Breast epithelium (tissue), 3 donors: ENCODE measurements at regions not wholly inside any gene's neighbourhood (a gene's known extent, or its start where the extent isn't known, plus 50 kb on each side); places are given as distances from the start of the nearest gene placed in this dataset.

Experiments
- POLR2A ChIP-seq: fragments of 450-650 bp; IDR thresholded peaks from one replicate; pipeline ENCODE4 v1.6.1; 2016; ENCODE audit warnings: antibody characterized with exemption, mild to moderate bottlenecking, moderate library complexity
- POLR2AphosphoS5 ChIP-seq, 3 donors: sonication (generic); formaldehyde crosslinking; IDR thresholded peaks; one replicate each; pipeline ENCODE4 v1.6.1; 2017; ENCODE audit warnings: antibody characterized with exemption in 3 of 3
- TF ChIP-seq, protein P1 (sequence below), 3 donors: fragments of 450-650 bp; IDR thresholded peaks; one replicate each; pipeline ENCODE4 v1.5.1; 2016 to 2017; ENCODE audit warnings: antibody characterized with exemption in 3 of 3, mild to moderate bottlenecking in 3 of 3, moderate library complexity in 3 of 3

- TF ChIP-seq, protein P1, sequence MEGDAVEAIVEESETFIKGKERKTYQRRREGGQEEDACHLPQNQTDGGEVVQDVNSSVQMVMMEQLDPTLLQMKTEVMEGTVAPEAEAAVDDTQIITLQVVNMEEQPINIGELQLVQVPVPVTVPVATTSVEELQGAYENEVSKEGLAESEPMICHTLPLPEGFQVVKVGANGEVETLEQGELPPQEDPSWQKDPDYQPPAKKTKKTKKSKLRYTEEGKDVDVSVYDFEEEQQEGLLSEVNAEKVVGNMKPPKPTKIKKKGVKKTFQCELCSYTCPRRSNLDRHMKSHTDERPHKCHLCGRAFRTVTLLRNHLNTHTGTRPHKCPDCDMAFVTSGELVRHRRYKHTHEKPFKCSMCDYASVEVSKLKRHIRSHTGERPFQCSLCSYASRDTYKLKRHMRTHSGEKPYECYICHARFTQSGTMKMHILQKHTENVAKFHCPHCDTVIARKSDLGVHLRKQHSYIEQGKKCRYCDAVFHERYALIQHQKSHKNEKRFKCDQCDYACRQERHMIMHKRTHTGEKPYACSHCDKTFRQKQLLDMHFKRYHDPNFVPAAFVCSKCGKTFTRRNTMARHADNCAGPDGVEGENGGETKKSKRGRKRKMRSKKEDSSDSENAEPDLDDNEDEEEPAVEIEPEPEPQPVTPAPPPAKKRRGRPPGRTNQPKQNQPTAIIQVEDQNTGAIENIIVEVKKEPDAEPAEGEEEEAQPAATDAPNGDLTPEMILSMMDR (IDR thresholded peaks at IDR 0.05), result no peak
- no peak for TF ChIP-seq POLR2A
- TF ChIP-seq POLR2AphosphoS5 (IDR thresholded peaks at IDR 0.05), result no peak
Measured at GRCh38 chr20:60467771-60468170, 509.5 kb downstream of the CDH26 start.
